Activated CD4-positive, alpha-beta T cell treated with anti-CD3 and anti-CD28 coated beads, Interleukin-2, amount 50 U/mL, for 16 hours (primary cell): ENCODE measurements at regions not wholly inside any gene's neighbourhood (a gene's known extent, or its start where the extent isn't known, plus 50 kb on each side); places are given as distances from the start of the nearest gene placed in this dataset.
"Not testable (repeated sequence)": the region's sequence is repeated elsewhere in the genome, so short reads cannot be mapped to it uniquely, and the experiment has no call there.

Source experiments
- DNase-seq: peaks from one replicate; pipeline ENCODE4 v3.0.0-alpha.2; 2020

GRCh38 chr1:96522927-96523326, 198.7 kb upstream of the PTBP2 start:
- no peak for DNase-seq

GRCh38 chr1:96524100-96524499, 197.5 kb upstream of the PTBP2 start:
- no peak for DNase-seq

- DNase-seq: no peak
Measured at GRCh38 chr1:96525657-96526557, 195.7 kb upstream of the PTBP2 start.

GRCh38 chr1:96528672-96529071, 192.9 kb upstream of the PTBP2 start:
- DNase-seq: not testable (repeated sequence)

- DNase-seq: no peak
Measured at GRCh38 chr1:96533820-96534219, 187.8 kb upstream of the PTBP2 start.

- no peak for DNase-seq
Measured at GRCh38 chr1:96536581-96536980, 185.0 kb upstream of the PTBP2 start.

- DNase-seq: no peak
Measured at GRCh38 chr1:96538111-96538641, 183.4 kb upstream of the PTBP2 start.

- no peak for DNase-seq
Measured at GRCh38 chr1:96538883-96539282, 182.7 kb upstream of the PTBP2 start.

- no peak for DNase-seq
Measured at GRCh38 chr1:96541491-96541890, 180.1 kb upstream of the PTBP2 start.

- DNase-seq: no peak
Measured at GRCh38 chr1:96544051-96544830, 177.3 kb upstream of the PTBP2 start.

GRCh38 chr1:96544831-96545221, 176.8 kb upstream of the PTBP2 start:
- DNase-seq: no peak

GRCh38 chr1:96545935-96546656, 175.5 kb upstream of the PTBP2 start:
- no peak for DNase-seq

GRCh38 chr1:96550061-96550460, 171.5 kb upstream of the PTBP2 start:
- no peak for DNase-seq

- DNase-seq: no peak
Measured at GRCh38 chr1:96552451-96552850, 169.1 kb upstream of the PTBP2 start.

GRCh38 chr1:96553811-96554210, 167.8 kb upstream of the PTBP2 start:
- no peak for DNase-seq

- no peak for DNase-seq
Measured at GRCh38 chr1:96554364-96554763, 167.2 kb upstream of the PTBP2 start.

GRCh38 chr1:96557336-96557735, 164.2 kb upstream of the PTBP2 start:
- DNase-seq: no peak

GRCh38 chr1:96558635-96559034, 162.9 kb upstream of the PTBP2 start:
- no peak for DNase-seq

- DNase-seq: no peak
Measured at GRCh38 chr1:96559181-96559580, 162.4 kb upstream of the PTBP2 start.

GRCh38 chr1:96559707-96560596, 161.6 kb upstream of the PTBP2 start:
- DNase-seq: no peak

- no peak for DNase-seq
Measured at GRCh38 chr1:96562094-96562493, 159.5 kb upstream of the PTBP2 start.

- DNase-seq: not testable (repeated sequence)
Measured at GRCh38 chr1:96564401-96564800, 157.2 kb upstream of the PTBP2 start.
